ENCODE measurements at regions not wholly inside any gene's neighbourhood (a gene's known extent, or its start where the extent isn't known, plus 50 kb on each side); places are given as distances from the start of the nearest gene placed in this dataset.

- TF ChIP-seq, protein P1, sequence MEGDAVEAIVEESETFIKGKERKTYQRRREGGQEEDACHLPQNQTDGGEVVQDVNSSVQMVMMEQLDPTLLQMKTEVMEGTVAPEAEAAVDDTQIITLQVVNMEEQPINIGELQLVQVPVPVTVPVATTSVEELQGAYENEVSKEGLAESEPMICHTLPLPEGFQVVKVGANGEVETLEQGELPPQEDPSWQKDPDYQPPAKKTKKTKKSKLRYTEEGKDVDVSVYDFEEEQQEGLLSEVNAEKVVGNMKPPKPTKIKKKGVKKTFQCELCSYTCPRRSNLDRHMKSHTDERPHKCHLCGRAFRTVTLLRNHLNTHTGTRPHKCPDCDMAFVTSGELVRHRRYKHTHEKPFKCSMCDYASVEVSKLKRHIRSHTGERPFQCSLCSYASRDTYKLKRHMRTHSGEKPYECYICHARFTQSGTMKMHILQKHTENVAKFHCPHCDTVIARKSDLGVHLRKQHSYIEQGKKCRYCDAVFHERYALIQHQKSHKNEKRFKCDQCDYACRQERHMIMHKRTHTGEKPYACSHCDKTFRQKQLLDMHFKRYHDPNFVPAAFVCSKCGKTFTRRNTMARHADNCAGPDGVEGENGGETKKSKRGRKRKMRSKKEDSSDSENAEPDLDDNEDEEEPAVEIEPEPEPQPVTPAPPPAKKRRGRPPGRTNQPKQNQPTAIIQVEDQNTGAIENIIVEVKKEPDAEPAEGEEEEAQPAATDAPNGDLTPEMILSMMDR (IDR thresholded peaks at IDR 0.05; ENCODE audit: insufficient read depth, low read length, poor library complexity, severe bottlenecking): no peak
- no peak for DNase-seq (ENCODE audit: low read depth)
- Histone ChIP-seq H3K27me3 (ENCODE audit: control insufficient read depth, insufficient read depth, low read length) (no peaks in the 10 kb centered on the region), H3K36me3 (ENCODE audit: control insufficient read depth, insufficient read depth, low read length) (no peaks in the 10 kb centered on the region), H3K4me3 (ENCODE audit: low read depth, low read length) (no peak overlapping the region)
These were observed 728.3 kb downstream of the GBE1 start for GRCh38 chr3:81033185-81033584.

DNA sequence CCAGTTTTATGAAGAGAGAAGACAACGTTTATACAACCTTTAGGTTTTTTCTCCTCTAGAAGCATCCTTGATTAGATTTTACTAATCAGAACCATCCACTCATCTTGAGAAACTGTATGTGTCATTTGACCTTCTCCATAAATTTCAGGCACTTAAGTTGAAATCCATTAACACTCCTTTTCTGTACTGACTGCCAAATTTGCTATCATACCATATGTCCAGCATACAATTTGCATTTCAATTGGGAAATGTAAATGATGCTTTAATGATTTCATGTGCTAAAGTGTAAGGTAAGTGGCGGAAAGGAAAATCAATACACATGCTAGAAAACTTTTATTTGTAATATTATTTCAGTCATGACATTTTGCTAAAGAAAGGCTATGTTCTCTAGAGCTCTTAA is 731.6 kb downstream of the GBE1 start:
- TF ChIP-seq, protein P1 (IDR thresholded peaks at IDR 0.05; ENCODE audit: insufficient read depth, low read length, poor library complexity, severe bottlenecking): no peak
- Histone ChIP-seq H3K4me3 (ENCODE audit: low read depth, low read length) (no peak overlapping the region), H3K27me3 (ENCODE audit: control insufficient read depth, insufficient read depth, low read length) (no peaks in the 10 kb centered on the region), H3K36me3 (ENCODE audit: control insufficient read depth, insufficient read depth, low read length) (no peaks in the 10 kb centered on the region)
- DNase-seq (ENCODE audit: low read depth): no peak

- no peak for DNase-seq (ENCODE audit: low read depth)
- TF ChIP-seq, protein P1 (IDR thresholded peaks at IDR 0.05; ENCODE audit: insufficient read depth, low read length, poor library complexity, severe bottlenecking): no peak
- Histone ChIP-seq H3K4me3 (ENCODE audit: low read depth, low read length) (no peak overlapping the region), H3K27me3 (ENCODE audit: control insufficient read depth, insufficient read depth, low read length) (no peaks in the 10 kb centered on the region), H3K36me3 (ENCODE audit: control insufficient read depth, insufficient read depth, low read length) (no peaks in the 10 kb centered on the region)
These were observed 734.1 kb downstream of the GBE1 start for GRCh38 chr3:81027344-81027743.

- TF ChIP-seq, protein P1 (IDR thresholded peaks at IDR 0.05; ENCODE audit: insufficient read depth, low read length, poor library complexity, severe bottlenecking): no peak
- H3K27me3 ChIP-seq (ENCODE audit: control insufficient read depth, insufficient read depth, low read length): no peaks in the 10 kb centered on the region
- H3K36me3 ChIP-seq (ENCODE audit: control insufficient read depth, insufficient read depth, low read length): no peaks in the 10 kb centered on the region
- DNase-seq (ENCODE audit: low read depth): no peak
- no peak overlapping the region for H3K4me3 ChIP-seq (ENCODE audit: low read depth, low read length)
These were observed 736.9 kb downstream of the GBE1 start for GRCh38 chr3:81024560-81024959.

- TF ChIP-seq, protein P1 (IDR thresholded peaks at IDR 0.05; ENCODE audit: insufficient read depth, low read length, poor library complexity, severe bottlenecking): no peak
- no peak overlapping the region for H3K4me3 ChIP-seq (ENCODE audit: low read depth, low read length)
- no peaks in the 10 kb centered on the region for H3K36me3 ChIP-seq (ENCODE audit: control insufficient read depth, insufficient read depth, low read length)
- DNase-seq (ENCODE audit: low read depth): no peak
- no peaks in the 10 kb centered on the region for H3K27me3 ChIP-seq (ENCODE audit: control insufficient read depth, insufficient read depth, low read length)
These were observed 739.1 kb downstream of the GBE1 start for GRCh38 chr3:81022339-81022738.

- no peak for DNase-seq (ENCODE audit: low read depth)
- TF ChIP-seq, protein P1 (IDR thresholded peaks at IDR 0.05; ENCODE audit: insufficient read depth, low read length, poor library complexity, severe bottlenecking): no peak
- H3K27me3 ChIP-seq (ENCODE audit: control insufficient read depth, insufficient read depth, low read length): no peaks in the 10 kb centered on the region
- no peaks in the 10 kb centered on the region for H3K36me3 ChIP-seq (ENCODE audit: control insufficient read depth, insufficient read depth, low read length)
- H3K4me3 ChIP-seq (ENCODE audit: low read depth, low read length): no peak overlapping the region
These were observed 748.1 kb downstream of the GBE1 start for GRCh38 chr3:81013360-81013759.

Measured in kidney epithelial cell (primary cell).